Embryonic facial prominence (tissue), 1 donor: ENCODE measurements at regions not wholly inside any gene's neighbourhood (a gene's known extent, or its start where the extent isn't known, plus 50 kb on each side); places are given as distances from the start of the nearest gene placed in this dataset.
"Not testable (repeated sequence)": the region's sequence is repeated elsewhere in the genome, so short reads cannot be mapped to it uniquely, and the experiment has no call there.

Experiments
- DNase-seq: peaks from one replicate; pipeline ENCODE4 v3.0.0-alpha.2; 2016; ENCODE audit errors: extremely low spot score

GRCh38 chr6:140774080-140774505 is 1358.6 kb upstream of the GJE1 start:
- DNase-seq: no peak

GRCh38 chr6:140773276-140773675 is 1359.4 kb upstream of the GJE1 start:
- no peak for DNase-seq

- no peak for DNase-seq
Observed at GRCh38 chr6:140772576-140772975, 1360.1 kb upstream of the GJE1 start.

- DNase-seq: no peak
Observed at GRCh38 chr6:140768133-140768532, 1364.6 kb upstream of the GJE1 start.

GRCh38 chr6:140766999-140767398 is 1365.7 kb upstream of the GJE1 start:
- no peak for DNase-seq

- no peak for DNase-seq
Observed at GRCh38 chr6:140758169-140758877, 1374.4 kb upstream of the GJE1 start.

- DNase-seq: no peak
Observed at GRCh38 chr6:140752234-140752633, 1377.8 kb upstream of the CITED2 start.

GRCh38 chr6:140747114-140747513 is 1372.7 kb upstream of the CITED2 start:
- DNase-seq: no peak

- no peak for DNase-seq
Observed at GRCh38 chr6:140744659-140745320, 1370.3 kb upstream of the CITED2 start.

GRCh38 chr6:140736231-140736630 is 1361.8 kb upstream of the CITED2 start:
- DNase-seq: no peak

- no peak for DNase-seq
Observed at GRCh38 chr6:140732991-140733390, 1358.5 kb upstream of the CITED2 start.

- DNase-seq: no peak
Observed at GRCh38 chr6:140732155-140732554, 1357.7 kb upstream of the CITED2 start.

- no peak for DNase-seq
Observed at GRCh38 chr6:140731741-140732140, 1357.3 kb upstream of the CITED2 start.

- DNase-seq: no peak
Observed at GRCh38 chr6:140729521-140729920, 1355.1 kb upstream of the CITED2 start.

GRCh38 chr6:140718021-140718420 is 1343.6 kb upstream of the CITED2 start:
- no peak for DNase-seq

- no peak for DNase-seq
Observed at GRCh38 chr6:140713495-140713894, 1339.0 kb upstream of the CITED2 start.

GRCh38 chr6:140711019-140711613 is 1336.7 kb upstream of the CITED2 start:
- no peak for DNase-seq

- no peak for DNase-seq
Observed at GRCh38 chr6:140708441-140708840, 1334.0 kb upstream of the CITED2 start.

- DNase-seq: not testable (repeated sequence)
Observed at GRCh38 chr6:140704008-140704407, 1329.6 kb upstream of the CITED2 start.

GRCh38 chr6:140697585-140697984 is 1323.1 kb upstream of the CITED2 start:
- no peak for DNase-seq

- no peak for DNase-seq
Observed at GRCh38 chr6:140684776-140685550, 1310.5 kb upstream of the CITED2 start.
